Upper lobe of left lung (tissue), 6 donors: ENCODE measurements at regions not wholly inside any gene's neighbourhood (a gene's known extent, or its start where the extent isn't known, plus 50 kb on each side); places are given as distances from the start of the nearest gene placed in this dataset.
"Not testable (repeated sequence)": the region's sequence is repeated elsewhere in the genome, so short reads cannot be mapped to it uniquely, and the experiment has no call there.

Source experiments
- ATAC-seq, 2 donors: fragments of 200-7000 bp; cut with Tn5 transposase; one replicate each; pipeline ENCODE4 v1.9.1; 2022; ENCODE audit warnings: mild to moderate bottlenecking in 2 of 2, moderate library complexity in 2 of 2; ENCODE audit not compliant: low FRiP score in 2 of 2
- DNase-seq, 2 donors: peaks; one replicate each; pipeline ENCODE4 v3.0.0-alpha.2; 2019 to 2020
- H3K27ac ChIP-seq, 4 donors: fragments of 200-600 bp; sonication (generic); one replicate each; pipeline ENCODE4 v1.5.1; 2016 to 2019
- H3K27me3 ChIP-seq, 4 donors: fragments of 200-600 bp; sonication (generic); one replicate each; pipeline ENCODE4 v1.5.1; 2017 to 2019
- H3K36me3 ChIP-seq, 4 donors: fragments of 200-600 bp; sonication (generic); one replicate each; pipeline ENCODE4 v1.5.1; 2016 to 2019
- H3K4me1 ChIP-seq, 4 donors: fragments of 200-600 bp; sonication (generic); one replicate each; pipeline ENCODE4 v1.5.1; 2018 to 2019
- H3K4me3 ChIP-seq, 4 donors: fragments of 200-600 bp; sonication (generic); one replicate each; pipeline ENCODE4 v1.5.1; 2017 to 2019; ENCODE audit warnings: mild to moderate bottlenecking in 2 of 4, moderate library complexity in 1 of 4
- H3K9me3 ChIP-seq, 4 donors: fragments of 200-600 bp; sonication (generic); one replicate each; pipeline ENCODE4 v1.5.1; 2018 to 2019
- EP300 ChIP-seq, 4 donors: sonication (generic); formaldehyde crosslinking; IDR thresholded peaks; one replicate each; pipeline ENCODE4 v1.5.1; 2017; ENCODE audit warnings: antibody characterized with exemption in 4 of 4, control low read depth in 2 of 4
- POLR2A ChIP-seq, 4 donors: fragments of 450-650 bp; IDR thresholded peaks; one replicate each; pipeline ENCODE4 v1.5.1; 2016 to 2017; ENCODE audit warnings: antibody characterized with exemption in 4 of 4, mild to moderate bottlenecking in 2 of 4
- POLR2AphosphoS5 ChIP-seq, 2 donors: sonication (generic); formaldehyde crosslinking; IDR thresholded peaks; one replicate each; pipeline ENCODE4 v1.5.1; 2017; ENCODE audit warnings: antibody characterized with exemption in 2 of 2
- WGBS, 2 donors: methylation state at CpG; one replicate each; pipeline ENCODE4 v1.1.5; 2017 to 2018; 5-methylcytosine and 5-hydroxymethylcytosine counted together
- TF ChIP-seq, protein P1 (sequence below), 6 experiments: fragments of 450-650 bp in 4 of 6; fragments of 200-600 bp in 2 of 6; sonication (generic) in 2 of 6; IDR thresholded peaks; one replicate each; pipeline ENCODE4 v1.5.1; 2016 to 2019; ENCODE audit warnings: antibody characterized with exemption in 6 of 6
- donor health status: DM: no; HTN: no; CAD: no; lungs with moderate emphysema.
- donor health status: DM: no; HTN: yes; CAD: no; lungs with severe emphysema.

DNA sequence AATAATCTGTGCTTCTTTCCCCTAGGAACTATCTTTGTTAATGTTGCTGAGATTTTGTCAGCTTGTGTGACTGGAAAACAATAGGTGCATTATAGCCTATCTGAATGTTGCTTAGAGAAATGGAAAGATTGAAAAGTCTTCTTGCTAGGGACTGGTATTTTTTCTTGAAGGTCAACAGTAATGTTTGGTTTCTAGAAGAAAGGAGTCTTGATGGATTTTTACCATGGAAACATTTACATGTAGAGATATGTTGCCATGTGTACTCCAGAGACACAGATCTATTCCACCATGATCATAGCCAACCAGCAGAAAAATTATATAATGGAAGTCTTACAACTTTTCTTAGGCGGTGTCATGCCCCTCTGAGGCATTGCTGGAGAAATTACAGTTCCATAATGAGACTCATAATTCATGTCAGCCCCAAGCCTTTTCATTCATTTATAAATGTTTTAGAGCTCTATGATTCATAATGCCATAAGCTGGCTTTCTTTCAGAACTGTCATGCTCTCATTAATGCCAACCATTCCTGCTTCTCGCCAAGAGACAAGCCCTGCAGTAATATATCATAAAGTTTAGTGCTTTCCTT lies 175.1 kb upstream of the PTPRZ1 start:
- H3K27ac ChIP-seq, result no peak overlapping the region
- TF ChIP-seq POLR2A (IDR thresholded peaks at IDR 0.05) (no peak), EP300 (IDR thresholded peaks at IDR 0.05) (no peak), POLR2AphosphoS5 (IDR thresholded peaks at IDR 0.05) (no peak)
- TF ChIP-seq, protein P1, sequence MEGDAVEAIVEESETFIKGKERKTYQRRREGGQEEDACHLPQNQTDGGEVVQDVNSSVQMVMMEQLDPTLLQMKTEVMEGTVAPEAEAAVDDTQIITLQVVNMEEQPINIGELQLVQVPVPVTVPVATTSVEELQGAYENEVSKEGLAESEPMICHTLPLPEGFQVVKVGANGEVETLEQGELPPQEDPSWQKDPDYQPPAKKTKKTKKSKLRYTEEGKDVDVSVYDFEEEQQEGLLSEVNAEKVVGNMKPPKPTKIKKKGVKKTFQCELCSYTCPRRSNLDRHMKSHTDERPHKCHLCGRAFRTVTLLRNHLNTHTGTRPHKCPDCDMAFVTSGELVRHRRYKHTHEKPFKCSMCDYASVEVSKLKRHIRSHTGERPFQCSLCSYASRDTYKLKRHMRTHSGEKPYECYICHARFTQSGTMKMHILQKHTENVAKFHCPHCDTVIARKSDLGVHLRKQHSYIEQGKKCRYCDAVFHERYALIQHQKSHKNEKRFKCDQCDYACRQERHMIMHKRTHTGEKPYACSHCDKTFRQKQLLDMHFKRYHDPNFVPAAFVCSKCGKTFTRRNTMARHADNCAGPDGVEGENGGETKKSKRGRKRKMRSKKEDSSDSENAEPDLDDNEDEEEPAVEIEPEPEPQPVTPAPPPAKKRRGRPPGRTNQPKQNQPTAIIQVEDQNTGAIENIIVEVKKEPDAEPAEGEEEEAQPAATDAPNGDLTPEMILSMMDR (IDR thresholded peaks at IDR 0.05), result no peak
- 82% methylated on average over 2 of the region's 2 CpGs for WGBS, 2 donors
- H3K36me3 ChIP-seq, result no peaks in the 10 kb centered on the region
- H3K9me3 ChIP-seq, result no peaks in the 10 kb centered on the region
- H3K4me3 ChIP-seq, result no peak overlapping the region
- H3K4me1 ChIP-seq, result no peaks in the 10 kb centered on the region
- DNase-seq, result no peak
- no peak for ATAC-seq
- H3K27me3 ChIP-seq, result no peaks in the 10 kb centered on the region

DNA sequence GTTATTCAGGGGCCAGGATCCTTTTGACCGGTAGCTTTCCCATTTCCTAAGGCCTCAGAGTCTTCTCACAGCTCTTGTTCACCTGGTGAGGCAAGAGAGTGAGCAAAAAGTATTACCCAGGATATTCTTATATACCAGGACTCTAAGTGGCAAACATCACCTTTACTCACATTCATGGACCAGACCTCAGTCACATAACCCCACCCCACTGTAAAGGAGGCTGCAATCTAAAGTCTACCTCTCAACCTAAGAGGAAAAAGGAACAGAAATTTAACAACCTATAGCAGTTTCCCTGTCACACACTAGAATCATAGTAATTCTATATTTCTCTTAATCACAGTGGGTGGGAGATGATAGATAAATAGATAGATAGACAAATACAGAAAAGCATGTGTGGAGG lies 176.0 kb upstream of the PTPRZ1 start:
- TF ChIP-seq, protein P1 (IDR thresholded peaks at IDR 0.05), result no peak
- no peak for TF ChIP-seq POLR2A (IDR thresholded peaks at IDR 0.05)
- no peak for TF ChIP-seq POLR2AphosphoS5 (IDR thresholded peaks at IDR 0.05)
- TF ChIP-seq EP300 (IDR thresholded peaks at IDR 0.05), result no peak
- H3K27me3 ChIP-seq, result no peaks in the 10 kb centered on the region
- DNase-seq, result no peak
- H3K4me3 ChIP-seq, result no peak overlapping the region
- WGBS, 2 donors, result 80 to 84% methylated on average over 1 of the region's 1 CpG
- H3K4me1 ChIP-seq, result no peaks in the 10 kb centered on the region
- no peak for ATAC-seq
- H3K9me3 ChIP-seq, result no peaks in the 10 kb centered on the region
- H3K36me3 ChIP-seq, result no peaks in the 10 kb centered on the region
- H3K27ac ChIP-seq, result no peak overlapping the region

DNA sequence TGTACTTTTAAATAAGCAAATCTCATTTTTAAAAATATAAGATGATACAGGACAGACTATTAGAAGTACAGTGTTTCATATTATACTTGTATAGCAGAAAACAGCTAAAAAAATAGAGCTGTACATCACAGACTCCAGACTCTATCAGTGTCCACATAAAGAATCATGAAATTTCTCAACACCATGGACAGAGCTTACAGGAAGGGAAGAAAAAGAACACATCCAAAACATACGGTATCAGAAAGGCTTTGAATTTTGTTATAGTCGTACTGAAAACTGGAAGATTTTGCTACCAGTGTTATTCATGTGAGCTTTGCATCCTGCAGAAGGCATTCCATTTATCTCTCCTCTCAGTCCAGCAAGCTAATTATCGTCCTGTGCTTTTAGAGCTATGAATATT lies 183.2 kb upstream of the PTPRZ1 start:
- Histone ChIP-seq H3K27me3 (no peaks in the 10 kb centered on the region), H3K4me3 (no peak overlapping the region), H3K27ac (no peak overlapping the region), H3K36me3 (no peaks in the 10 kb centered on the region), H3K4me1 (no peaks in the 10 kb centered on the region), H3K9me3 (no peaks in the 10 kb centered on the region)
- no peak for ATAC-seq
- TF ChIP-seq POLR2AphosphoS5 (IDR thresholded peaks at IDR 0.05), result no peak
- TF ChIP-seq, protein P1 (IDR thresholded peaks at IDR 0.05), result no peak
- no peak for TF ChIP-seq EP300 (IDR thresholded peaks at IDR 0.05)
- TF ChIP-seq POLR2A (IDR thresholded peaks at IDR 0.05), result no peak
- 77 to 83% methylated on average over 3 of the region's 3 CpGs for WGBS, 2 donors
- DNase-seq, result no peak

DNA sequence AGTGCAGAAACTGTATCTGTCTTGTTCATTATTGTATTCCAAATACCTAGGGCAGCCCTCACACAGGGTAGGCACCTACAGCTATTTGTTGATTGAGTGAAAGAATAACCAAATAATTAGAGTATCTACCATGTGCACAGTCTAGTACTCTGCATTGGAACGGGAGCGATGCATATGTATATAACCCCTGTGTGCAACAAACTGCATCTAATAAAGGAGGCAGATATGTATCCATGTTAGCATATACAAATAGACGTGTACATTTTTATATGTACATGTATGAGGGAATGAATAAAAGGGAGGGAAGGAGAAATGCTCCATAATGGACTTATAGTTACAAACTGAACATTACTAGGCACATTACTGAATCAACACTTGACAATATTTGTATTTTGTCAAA lies 191.3 kb upstream of the PTPRZ1 start:
- ATAC-seq (no peak), DNase-seq (no peak)
- Histone ChIP-seq H3K9me3 (no peaks in the 10 kb centered on the region), H3K36me3 (no peaks in the 10 kb centered on the region), H3K27ac (no peak overlapping the region), H3K4me1 (no peaks in the 10 kb centered on the region), H3K4me3 (no peak overlapping the region), H3K27me3 (no peaks in the 10 kb centered on the region)
- 85 to 99% methylated on average over 3 of the region's 3 CpGs for WGBS, 2 donors
- TF ChIP-seq POLR2AphosphoS5 (IDR thresholded peaks at IDR 0.05) (no peak), EP300 (IDR thresholded peaks at IDR 0.05) (no peak), POLR2A (IDR thresholded peaks at IDR 0.05) (no peak)
- TF ChIP-seq, protein P1 (IDR thresholded peaks at IDR 0.05), result no peak

DNA sequence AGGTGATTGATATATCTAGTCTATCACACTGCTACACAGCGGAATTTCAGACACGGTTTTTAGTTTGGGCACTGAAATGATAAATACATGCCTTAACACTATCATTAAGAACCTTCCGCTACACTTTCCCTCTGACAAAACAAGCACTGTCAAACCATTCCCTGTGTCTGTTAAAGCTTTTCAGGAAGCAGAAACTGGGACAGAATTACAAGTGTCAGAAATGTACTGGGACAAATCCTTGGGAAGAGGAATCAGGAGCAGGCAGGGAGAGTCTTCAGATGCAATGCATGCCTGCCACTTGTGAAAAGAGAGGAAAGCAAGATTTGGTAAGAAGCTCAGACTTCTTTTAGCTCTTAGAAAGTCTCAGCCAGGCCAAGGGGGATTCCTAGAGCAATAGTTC lies 196.8 kb upstream of the PTPRZ1 start:
- H3K4me1 ChIP-seq, result no peaks in the 10 kb centered on the region
- DNase-seq (no peak), ATAC-seq (no peak)
- H3K27me3 ChIP-seq, result no peaks in the 10 kb centered on the region
- TF ChIP-seq POLR2AphosphoS5 (IDR thresholded peaks at IDR 0.05) (no peak), POLR2A (IDR thresholded peaks at IDR 0.05) (no peak), EP300 (IDR thresholded peaks at IDR 0.05) (no peak)
- TF ChIP-seq, protein P1 (IDR thresholded peaks at IDR 0.05), result no peak
- H3K4me3 ChIP-seq, result no peak overlapping the region
- H3K27ac ChIP-seq, result no peak overlapping the region
- WGBS, 2 donors, result 82 to 87% methylated on average over 3 of the region's 3 CpGs
- no peaks in the 10 kb centered on the region for H3K36me3 ChIP-seq
- no peaks in the 10 kb centered on the region for H3K9me3 ChIP-seq

DNA sequence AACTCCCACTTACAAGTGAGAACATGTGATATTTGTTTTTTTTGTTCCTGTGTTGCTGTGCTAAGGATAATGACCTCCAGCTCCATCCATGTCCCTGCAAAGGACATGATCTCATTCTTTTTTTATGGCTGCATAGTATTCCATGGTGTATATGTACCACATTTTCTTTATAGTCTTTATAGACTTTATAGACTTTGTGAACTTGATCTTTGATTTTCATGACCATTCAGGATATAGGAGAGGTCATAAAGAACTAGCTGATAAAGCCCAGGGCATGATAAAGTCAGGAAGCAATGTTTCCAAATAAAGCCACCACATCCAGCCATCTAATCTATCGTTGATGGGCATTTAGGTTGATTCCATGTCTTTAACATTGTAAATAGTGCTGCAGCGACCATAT lies 198.5 kb upstream of the PTPRZ1 start:
- H3K36me3 ChIP-seq, DNase-seq, H3K4me1 ChIP-seq, H3K9me3 ChIP-seq, ATAC-seq, H3K27ac ChIP-seq, H3K27me3 ChIP-seq, H3K4me3 ChIP-seq: not testable (repeated sequence)
- 73 to 88% methylated on average over 2 of the region's 2 CpGs for WGBS, 2 donors
